ENCODE measurements at regions not wholly inside any gene's neighbourhood (a gene's known extent, or its start where the extent isn't known, plus 50 kb on each side); places are given as distances from the start of the nearest gene placed in this dataset.

DNA sequence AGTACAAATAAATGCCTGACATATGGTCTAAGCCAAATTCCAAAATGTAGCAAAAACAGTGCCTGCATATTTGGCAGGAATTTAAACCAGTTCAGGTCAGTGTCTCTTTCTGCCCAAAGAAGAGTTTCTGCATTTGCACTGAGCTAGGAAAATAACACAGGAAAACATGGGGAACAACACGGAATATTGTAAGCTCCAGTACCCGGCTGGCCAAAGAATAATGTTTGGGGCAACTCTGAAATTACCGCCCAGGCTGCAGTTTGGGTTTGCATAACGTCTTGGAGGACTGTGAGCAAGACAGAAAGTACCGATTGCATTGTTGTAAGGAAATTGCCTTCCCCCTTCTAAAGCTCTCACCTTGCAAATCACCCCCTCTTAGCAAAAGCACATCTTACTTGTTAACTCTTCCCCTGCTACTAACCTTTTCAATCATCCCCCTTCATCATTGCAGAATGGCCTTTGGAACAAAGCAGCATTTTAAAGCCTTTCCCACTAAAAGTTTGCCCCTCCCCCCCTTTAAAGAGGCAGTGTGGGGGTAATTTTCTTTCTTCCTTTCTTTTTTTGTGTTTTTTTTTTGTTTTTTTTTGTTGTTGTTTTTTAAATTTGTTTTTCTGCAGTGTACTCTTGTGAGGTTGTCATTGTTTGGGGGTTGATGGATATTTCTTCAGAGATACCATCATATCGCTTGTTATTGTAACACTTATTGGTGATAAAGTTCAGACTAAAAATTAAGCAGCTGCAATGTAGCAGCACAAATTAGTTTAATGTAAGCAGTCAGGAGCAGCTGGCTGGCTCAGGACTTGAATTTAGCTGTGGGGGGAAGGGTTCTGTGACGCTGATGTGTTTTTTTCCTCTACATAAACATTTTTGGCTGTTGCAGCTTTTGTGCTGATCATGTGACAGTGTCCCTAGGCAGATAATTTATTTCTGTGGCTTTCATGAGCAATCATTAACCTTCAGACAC lies 100.0 kb upstream of the CITED2 start:
- H3K27ac ChIP-seq (ENCODE audit: low read depth, low read length, poor library complexity, severe bottlenecking), result peak overlapping the region; percentile 75
- DNase-seq (ENCODE audit: low spot score), result peak; percentile 73

DNA sequence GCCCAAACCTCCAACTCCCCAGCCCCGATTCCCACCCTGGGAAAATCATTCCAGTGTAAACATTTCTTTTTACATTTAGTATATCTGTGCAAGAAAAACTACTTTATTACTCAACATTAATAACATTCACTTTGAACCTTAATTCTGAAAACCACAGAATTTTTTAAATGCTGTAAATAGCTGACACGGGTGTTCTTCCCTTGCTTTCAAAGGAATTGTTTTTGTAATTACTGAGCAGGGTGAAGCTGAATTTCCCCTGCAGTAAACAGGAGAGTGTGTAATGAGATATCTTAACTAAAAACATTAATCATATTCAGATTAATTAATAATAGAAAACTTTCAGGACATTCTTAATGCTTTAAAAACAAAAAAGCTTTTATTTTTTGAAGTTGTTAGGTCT lies 99.3 kb upstream of the CITED2 start:
- Histone ChIP-seq H3K36me3 (ENCODE audit: insufficient read depth, low read length, poor library complexity, severe bottlenecking) (no peaks in the 10 kb centered on the region), H3K27me3 (replicated peaks; ENCODE audit: insufficient read depth, low read depth, low read length, poor library complexity) (no peaks in the 10 kb centered on the region), H3K4me3 (ENCODE audit: low read depth, low read length, poor library complexity, severe bottlenecking) (peak overlapping the region; percentile 26), H3K27ac (ENCODE audit: low read depth, low read length, poor library complexity, severe bottlenecking) (peak overlapping the region; percentile 75), H3K9me3 (ENCODE audit: low read depth, low read length, poor library complexity, severe bottlenecking) (no peaks in the 10 kb centered on the region), H3K4me1 (ENCODE audit: insufficient read depth, low read length, poor library complexity, severe bottlenecking) (peaks cover 40% of the 10 kb centered on the region)
- intact Hi-C loops (cut with micrococcal nuclease; ENCODE audit: unreplicated experiment), result loop anchor here (5.0 kb wide), 1 partner anchor 101 kb away; the partner anchor contains the start of gene CITED2
- no peak for TF ChIP-seq EZH2 (IDR thresholded peaks at IDR 0.05; ENCODE audit: borderline replicate concordance, low read depth, low read length, poor library complexity, severe bottlenecking)
- TF ChIP-seq, protein P1, sequence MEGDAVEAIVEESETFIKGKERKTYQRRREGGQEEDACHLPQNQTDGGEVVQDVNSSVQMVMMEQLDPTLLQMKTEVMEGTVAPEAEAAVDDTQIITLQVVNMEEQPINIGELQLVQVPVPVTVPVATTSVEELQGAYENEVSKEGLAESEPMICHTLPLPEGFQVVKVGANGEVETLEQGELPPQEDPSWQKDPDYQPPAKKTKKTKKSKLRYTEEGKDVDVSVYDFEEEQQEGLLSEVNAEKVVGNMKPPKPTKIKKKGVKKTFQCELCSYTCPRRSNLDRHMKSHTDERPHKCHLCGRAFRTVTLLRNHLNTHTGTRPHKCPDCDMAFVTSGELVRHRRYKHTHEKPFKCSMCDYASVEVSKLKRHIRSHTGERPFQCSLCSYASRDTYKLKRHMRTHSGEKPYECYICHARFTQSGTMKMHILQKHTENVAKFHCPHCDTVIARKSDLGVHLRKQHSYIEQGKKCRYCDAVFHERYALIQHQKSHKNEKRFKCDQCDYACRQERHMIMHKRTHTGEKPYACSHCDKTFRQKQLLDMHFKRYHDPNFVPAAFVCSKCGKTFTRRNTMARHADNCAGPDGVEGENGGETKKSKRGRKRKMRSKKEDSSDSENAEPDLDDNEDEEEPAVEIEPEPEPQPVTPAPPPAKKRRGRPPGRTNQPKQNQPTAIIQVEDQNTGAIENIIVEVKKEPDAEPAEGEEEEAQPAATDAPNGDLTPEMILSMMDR (conservative IDR thresholded peaks at IDR 0.05; ENCODE audit: low read depth, low read length), result no peak
- ChIA-PET CTCF (interaction anchor here (0.6 to 1.0 kb wide), 3 partner anchors 99 to 782 kb away, joined by 3 to 4 read pairs (median 3); no protein-coding TSS in a partner anchor), POLR2A (ENCODE audit: low non-redundant PET) (interaction anchor here (1.8 kb wide), 1 partner anchor 99 kb away, joined by 5 read pairs; the partner anchor contains the start of gene CITED2)
- BruUV-seq (replicated peaks), result no TSS peak
- DNase-seq (ENCODE audit: low spot score), result no peak

More for the DNA sequence above, 100.0 kb upstream of the CITED2 start:
- TF ChIP-seq EZH2 (IDR thresholded peaks at IDR 0.05; ENCODE audit: borderline replicate concordance, low read depth, low read length, poor library complexity, severe bottlenecking), result no peak
- TF ChIP-seq, protein P1 (conservative IDR thresholded peaks at IDR 0.05; ENCODE audit: low read depth, low read length), result no peak
- no peaks in the 10 kb centered on the region for H3K9me3 ChIP-seq (ENCODE audit: low read depth, low read length, poor library complexity, severe bottlenecking)
- no peaks in the 10 kb centered on the region for H3K36me3 ChIP-seq (ENCODE audit: insufficient read depth, low read length, poor library complexity, severe bottlenecking)
- BruUV-seq (replicated peaks), result no TSS peak
- H3K4me1 ChIP-seq (ENCODE audit: insufficient read depth, low read length, poor library complexity, severe bottlenecking), result peaks cover 40% of the 10 kb centered on the region
- intact Hi-C loops (cut with micrococcal nuclease; ENCODE audit: unreplicated experiment), result loop anchor here (5.0 kb wide), 1 partner anchor 102 kb away; the partner anchor contains the start of gene CITED2
- POLR2A ChIA-PET (ENCODE audit: low non-redundant PET), result interaction anchor here (1.8 kb wide), 1 partner anchor 100 kb away, joined by 5 read pairs; the partner anchor contains the start of gene CITED2
- peak overlapping the region; percentile 26 for H3K4me3 ChIP-seq (ENCODE audit: low read depth, low read length, poor library complexity, severe bottlenecking)
- no peaks in the 10 kb centered on the region for H3K27me3 ChIP-seq (replicated peaks; ENCODE audit: insufficient read depth, low read depth, low read length, poor library complexity)
- CTCF ChIA-PET, result interaction anchor here (0.6 kb wide), 2 partner anchors 104 to 782 kb away, joined by 3 to 4 read pairs; no protein-coding TSS in a partner anchor

DNA sequence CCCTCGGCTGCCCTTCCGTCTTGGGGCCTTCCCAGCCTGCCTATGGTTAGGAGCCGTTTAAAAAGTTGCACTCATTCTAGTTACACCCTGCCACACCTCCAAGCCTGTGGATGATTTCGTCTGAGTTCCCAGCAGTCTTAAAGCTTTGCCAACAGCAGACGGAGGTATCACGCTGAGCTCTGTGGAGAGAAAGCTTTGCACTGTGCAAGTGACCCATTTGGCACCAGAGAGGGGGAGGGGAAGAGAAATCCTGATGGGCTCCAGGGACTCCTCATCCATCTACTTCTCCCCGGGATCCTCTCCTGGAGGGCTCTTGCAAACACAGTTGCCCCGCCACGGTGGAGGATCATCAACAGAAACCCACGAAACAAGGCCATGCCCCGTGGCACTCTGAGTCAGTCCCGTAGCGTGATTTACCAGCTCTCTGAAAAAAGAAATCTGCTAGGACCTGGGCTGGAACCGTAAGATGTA lies 98.8 kb upstream of the CITED2 start:
- no peaks in the 10 kb centered on the region for H3K36me3 ChIP-seq (ENCODE audit: insufficient read depth, low read length, poor library complexity, severe bottlenecking)
- no TSS peak for BruUV-seq (replicated peaks)
- H3K27ac ChIP-seq (ENCODE audit: low read depth, low read length, poor library complexity, severe bottlenecking), result peak overlapping the region; percentile 75
- peaks cover 43% of the 10 kb centered on the region for H3K4me1 ChIP-seq (ENCODE audit: insufficient read depth, low read length, poor library complexity, severe bottlenecking)
- no peaks in the 10 kb centered on the region for H3K27me3 ChIP-seq (replicated peaks; ENCODE audit: insufficient read depth, low read depth, low read length, poor library complexity)
- CTCF ChIA-PET, result interaction anchor here (0.6 to 1.0 kb wide), 2 partner anchors 98 to 781 kb away, joined by 3 read pairs; no protein-coding TSS in a partner anchor
- TF ChIP-seq EZH2 (IDR thresholded peaks at IDR 0.05; ENCODE audit: borderline replicate concordance, low read depth, low read length, poor library complexity, severe bottlenecking), result no peak
- TF ChIP-seq, protein P1 (conservative IDR thresholded peaks at IDR 0.05; ENCODE audit: low read depth, low read length), result no peak
- POLR2A ChIA-PET (ENCODE audit: low non-redundant PET), result interaction anchor here (0.7 to 1.8 kb wide), 2 partner anchors 98 to 99 kb away, joined by 3 to 5 read pairs; partner anchors contain the start of gene CITED2
- H3K9me3 ChIP-seq (ENCODE audit: low read depth, low read length, poor library complexity, severe bottlenecking), result no peaks in the 10 kb centered on the region
- peak; percentile 88 for DNase-seq (ENCODE audit: low spot score)
- intact Hi-C loops (cut with micrococcal nuclease; ENCODE audit: unreplicated experiment), result loop anchor here (5.0 kb wide), 1 partner anchor 101 kb away; the partner anchor contains the start of gene CITED2
- peak overlapping the region; percentile 26 for H3K4me3 ChIP-seq (ENCODE audit: low read depth, low read length, poor library complexity, severe bottlenecking)

Data from A673 (cell line).